ENCODE measurements at regions not wholly inside any gene's neighbourhood (a gene's known extent, or its start where the extent isn't known, plus 50 kb on each side); places are given as distances from the start of the nearest gene placed in this dataset.

DNA sequence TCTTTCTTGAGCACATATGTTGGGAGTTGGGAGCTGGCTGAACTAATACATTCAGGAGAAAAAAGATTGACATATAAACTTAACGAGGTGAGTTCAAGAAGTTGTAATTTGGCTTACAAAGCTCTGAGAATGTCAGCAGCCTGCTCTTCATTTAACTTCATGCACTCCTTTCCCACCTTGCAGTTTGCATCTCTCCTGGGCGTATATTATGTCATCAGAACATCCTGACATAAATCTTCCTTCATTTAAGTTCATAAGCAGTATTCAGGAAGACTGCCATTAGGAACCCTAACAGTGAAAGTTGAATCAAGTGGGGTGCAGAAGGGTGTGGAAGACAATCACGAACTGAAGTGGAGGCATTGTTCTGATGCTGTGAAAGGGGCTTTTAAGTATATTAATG is 288.1 kb downstream of the ARPP21 start:
- DNase-seq, result no peak
- no peaks in the 10 kb centered on the region for H3K27me3 ChIP-seq
- intact Hi-C loops (cut with DNase I), result no loop called here
- TF ChIP-seq, protein P1, sequence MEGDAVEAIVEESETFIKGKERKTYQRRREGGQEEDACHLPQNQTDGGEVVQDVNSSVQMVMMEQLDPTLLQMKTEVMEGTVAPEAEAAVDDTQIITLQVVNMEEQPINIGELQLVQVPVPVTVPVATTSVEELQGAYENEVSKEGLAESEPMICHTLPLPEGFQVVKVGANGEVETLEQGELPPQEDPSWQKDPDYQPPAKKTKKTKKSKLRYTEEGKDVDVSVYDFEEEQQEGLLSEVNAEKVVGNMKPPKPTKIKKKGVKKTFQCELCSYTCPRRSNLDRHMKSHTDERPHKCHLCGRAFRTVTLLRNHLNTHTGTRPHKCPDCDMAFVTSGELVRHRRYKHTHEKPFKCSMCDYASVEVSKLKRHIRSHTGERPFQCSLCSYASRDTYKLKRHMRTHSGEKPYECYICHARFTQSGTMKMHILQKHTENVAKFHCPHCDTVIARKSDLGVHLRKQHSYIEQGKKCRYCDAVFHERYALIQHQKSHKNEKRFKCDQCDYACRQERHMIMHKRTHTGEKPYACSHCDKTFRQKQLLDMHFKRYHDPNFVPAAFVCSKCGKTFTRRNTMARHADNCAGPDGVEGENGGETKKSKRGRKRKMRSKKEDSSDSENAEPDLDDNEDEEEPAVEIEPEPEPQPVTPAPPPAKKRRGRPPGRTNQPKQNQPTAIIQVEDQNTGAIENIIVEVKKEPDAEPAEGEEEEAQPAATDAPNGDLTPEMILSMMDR (IDR thresholded peaks at IDR 0.05), result no peak
- TF ChIP-seq EP300 (IDR thresholded peaks at IDR 0.05) (no peak), POLR2A (IDR thresholded peaks at IDR 0.05) (no peak)
- no peaks in the 10 kb centered on the region for H3K36me3 ChIP-seq
- no peaks in the 10 kb centered on the region for H3K4me1 ChIP-seq (ENCODE audit: insufficient read depth)
- 66 to 71% (median 69%) methylated on average over 3 of the region's 3 CpGs for WGBS, 3 donors
- no peak overlapping the region for H3K4me3 ChIP-seq
- H3K27ac ChIP-seq, result no peak overlapping the region
- no peaks in the 10 kb centered on the region for H3K9me3 ChIP-seq

DNA sequence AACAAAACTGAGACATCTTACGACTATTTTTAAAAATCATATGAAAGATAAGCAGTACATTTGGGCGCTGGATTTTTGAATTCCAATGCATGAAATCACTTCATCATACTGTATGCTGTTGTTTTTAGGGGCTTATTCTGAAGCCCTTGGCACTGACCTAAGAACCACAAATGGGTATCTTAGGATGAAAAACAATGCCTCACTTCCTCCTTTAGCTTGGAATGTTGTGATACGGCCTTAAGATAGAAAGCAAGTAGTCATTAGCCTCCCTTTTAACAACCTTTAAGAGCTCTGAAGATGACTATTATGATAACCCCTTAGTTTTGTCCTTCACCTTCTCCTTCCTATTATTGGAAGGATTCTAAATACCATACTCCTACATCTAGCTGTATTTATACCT is 289.8 kb downstream of the ARPP21 start:
- DNase-seq, result no peak
- intact Hi-C loops (cut with DNase I), result no loop called here
- Histone ChIP-seq H3K4me1 (ENCODE audit: insufficient read depth) (no peaks in the 10 kb centered on the region), H3K27ac (no peak overlapping the region), H3K4me3 (no peak overlapping the region), H3K27me3 (no peaks in the 10 kb centered on the region), H3K9me3 (no peaks in the 10 kb centered on the region), H3K36me3 (no peaks in the 10 kb centered on the region)
- TF ChIP-seq, protein P1 (IDR thresholded peaks at IDR 0.05), result no peak
- TF ChIP-seq EP300 (IDR thresholded peaks at IDR 0.05) (no peak), POLR2A (IDR thresholded peaks at IDR 0.05) (no peak)
- WGBS, 3 donors, result 78 to 79% (median 78%) methylated on average over 3 of the region's 3 CpGs

DNA sequence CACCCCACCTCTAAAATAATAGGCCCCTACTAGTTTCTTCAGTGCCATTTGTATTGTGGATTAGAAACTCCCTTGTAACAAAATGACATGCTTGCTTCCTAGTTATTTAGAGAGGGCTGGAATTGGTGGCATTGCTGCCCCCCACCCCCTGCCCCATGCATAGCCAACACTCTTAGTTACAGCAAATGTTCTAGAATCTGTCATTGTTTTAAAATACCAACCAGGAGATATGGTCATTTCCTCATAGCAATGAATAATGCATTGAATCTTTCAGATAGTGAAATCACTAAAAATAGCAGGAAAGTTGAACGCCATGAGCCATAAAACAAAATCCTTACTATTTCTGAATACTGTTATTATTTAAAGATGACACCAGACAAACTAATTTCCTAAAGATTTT is 292.5 kb downstream of the ARPP21 start:
- TF ChIP-seq POLR2A (IDR thresholded peaks at IDR 0.05) (no peak), EP300 (IDR thresholded peaks at IDR 0.05) (no peak)
- TF ChIP-seq, protein P1 (IDR thresholded peaks at IDR 0.05), result no peak
- 41 to 51% (median 48%) methylated on average over 1 of the region's 1 CpG for WGBS, 3 donors
- no peaks in the 10 kb centered on the region for H3K4me1 ChIP-seq (ENCODE audit: insufficient read depth)
- H3K4me3 ChIP-seq, result no peak overlapping the region
- H3K27ac ChIP-seq, result no peak overlapping the region
- H3K27me3 ChIP-seq, result no peaks in the 10 kb centered on the region
- DNase-seq, result no peak
- intact Hi-C loops (cut with DNase I), result no loop called here
- H3K9me3 ChIP-seq, result no peaks in the 10 kb centered on the region
- H3K36me3 ChIP-seq, result no peaks in the 10 kb centered on the region

DNA sequence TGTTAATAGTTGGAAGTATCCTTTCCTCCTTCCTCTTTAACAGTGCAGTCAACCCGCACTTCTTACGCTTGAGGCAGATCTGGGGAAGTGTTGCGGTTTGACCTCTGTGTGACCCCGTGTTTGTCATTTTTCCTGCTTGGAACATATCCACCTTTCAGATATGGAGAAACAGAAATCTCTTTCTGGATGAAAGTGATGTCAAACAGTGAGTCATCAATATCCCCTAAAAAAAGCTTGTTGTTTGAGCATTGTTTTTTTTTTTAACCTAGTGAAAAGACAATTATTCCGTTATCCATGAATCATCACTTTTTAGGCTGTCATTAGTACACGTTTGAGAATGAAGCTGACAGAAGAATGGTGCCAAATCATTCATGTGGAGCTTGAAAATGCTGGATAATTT is 293.7 kb downstream of the ARPP21 start:
- H3K4me1 ChIP-seq (ENCODE audit: insufficient read depth), result no peaks in the 10 kb centered on the region
- WGBS, 3 donors, result 4 to 14% (median 5%) methylated on average over 6 of the region's 6 CpGs
- intact Hi-C loops (cut with DNase I), result no loop called here
- TF ChIP-seq POLR2A (IDR thresholded peaks at IDR 0.05) (no peak), EP300 (IDR thresholded peaks at IDR 0.05) (no peak)
- TF ChIP-seq, protein P1 (IDR thresholded peaks at IDR 0.05), result no peak
- H3K9me3 ChIP-seq, result no peaks in the 10 kb centered on the region
- no peak overlapping the region for H3K27ac ChIP-seq
- no peak for DNase-seq
- no peaks in the 10 kb centered on the region for H3K36me3 ChIP-seq
- H3K27me3 ChIP-seq, result no peaks in the 10 kb centered on the region
- H3K4me3 ChIP-seq, result no peak overlapping the region

DNA sequence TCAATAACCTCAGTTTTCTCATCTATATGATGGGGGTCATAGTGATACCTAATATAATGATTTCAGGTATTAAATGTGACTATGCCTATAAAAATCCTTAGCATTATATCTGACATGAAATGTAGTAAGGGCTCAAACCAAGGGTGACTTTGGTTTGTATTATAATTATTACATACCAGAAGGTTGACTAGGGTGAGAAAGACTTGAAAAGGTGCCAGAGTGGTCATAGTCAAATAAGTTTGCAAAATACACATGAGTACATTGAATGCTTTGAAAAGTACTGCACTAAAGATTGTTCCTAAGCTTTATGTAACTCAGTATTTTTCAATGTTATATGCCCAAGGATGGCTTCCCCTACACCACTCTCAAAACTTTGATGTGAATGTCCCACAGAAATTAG is 297.2 kb downstream of the ARPP21 start:
- H3K27me3 ChIP-seq, result no peaks in the 10 kb centered on the region
- H3K4me3 ChIP-seq, result no peak overlapping the region
- intact Hi-C loops (cut with DNase I), result no loop called here
- no peaks in the 10 kb centered on the region for H3K36me3 ChIP-seq
- no peak for DNase-seq
- no peaks in the 10 kb centered on the region for H3K9me3 ChIP-seq
- no peaks in the 10 kb centered on the region for H3K4me1 ChIP-seq (ENCODE audit: insufficient read depth)
- TF ChIP-seq POLR2A (IDR thresholded peaks at IDR 0.05) (no peak), EP300 (IDR thresholded peaks at IDR 0.05) (no peak)
- H3K27ac ChIP-seq, result no peak overlapping the region
